ENCODE measurements at regions not wholly inside any gene's neighbourhood (a gene's known extent, or its start where the extent isn't known, plus 50 kb on each side); places are given as distances from the start of the nearest gene placed in this dataset.

- H3K9me3 Mint-ChIP-seq (ENCODE audit: unreplicated experiment), result no peaks in the 10 kb centered on the region
- H3K36me3 Mint-ChIP-seq (ENCODE audit: unreplicated experiment), result no peaks in the 10 kb centered on the region
- no peak overlapping the region for H3K27ac Mint-ChIP-seq (ENCODE audit: unreplicated experiment)
- no peaks in the 10 kb centered on the region for H3K27me3 Mint-ChIP-seq (ENCODE audit: unreplicated experiment)
- no peak overlapping the region for H3K4me3 Mint-ChIP-seq (ENCODE audit: unreplicated experiment)
- no peak for DNase-seq (ENCODE audit: extremely low spot score, unreplicated experiment)
- TF ChIP-seq, protein P1, sequence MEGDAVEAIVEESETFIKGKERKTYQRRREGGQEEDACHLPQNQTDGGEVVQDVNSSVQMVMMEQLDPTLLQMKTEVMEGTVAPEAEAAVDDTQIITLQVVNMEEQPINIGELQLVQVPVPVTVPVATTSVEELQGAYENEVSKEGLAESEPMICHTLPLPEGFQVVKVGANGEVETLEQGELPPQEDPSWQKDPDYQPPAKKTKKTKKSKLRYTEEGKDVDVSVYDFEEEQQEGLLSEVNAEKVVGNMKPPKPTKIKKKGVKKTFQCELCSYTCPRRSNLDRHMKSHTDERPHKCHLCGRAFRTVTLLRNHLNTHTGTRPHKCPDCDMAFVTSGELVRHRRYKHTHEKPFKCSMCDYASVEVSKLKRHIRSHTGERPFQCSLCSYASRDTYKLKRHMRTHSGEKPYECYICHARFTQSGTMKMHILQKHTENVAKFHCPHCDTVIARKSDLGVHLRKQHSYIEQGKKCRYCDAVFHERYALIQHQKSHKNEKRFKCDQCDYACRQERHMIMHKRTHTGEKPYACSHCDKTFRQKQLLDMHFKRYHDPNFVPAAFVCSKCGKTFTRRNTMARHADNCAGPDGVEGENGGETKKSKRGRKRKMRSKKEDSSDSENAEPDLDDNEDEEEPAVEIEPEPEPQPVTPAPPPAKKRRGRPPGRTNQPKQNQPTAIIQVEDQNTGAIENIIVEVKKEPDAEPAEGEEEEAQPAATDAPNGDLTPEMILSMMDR (IDR thresholded peaks at IDR 0.05), result no peak
- peaks cover 50% of the 10 kb centered on the region for H3K4me1 Mint-ChIP-seq (ENCODE audit: unreplicated experiment)
Measured at GRCh38 chr9:110111868-110112267, 96.1 kb downstream of the C9orf152 start.

DNA sequence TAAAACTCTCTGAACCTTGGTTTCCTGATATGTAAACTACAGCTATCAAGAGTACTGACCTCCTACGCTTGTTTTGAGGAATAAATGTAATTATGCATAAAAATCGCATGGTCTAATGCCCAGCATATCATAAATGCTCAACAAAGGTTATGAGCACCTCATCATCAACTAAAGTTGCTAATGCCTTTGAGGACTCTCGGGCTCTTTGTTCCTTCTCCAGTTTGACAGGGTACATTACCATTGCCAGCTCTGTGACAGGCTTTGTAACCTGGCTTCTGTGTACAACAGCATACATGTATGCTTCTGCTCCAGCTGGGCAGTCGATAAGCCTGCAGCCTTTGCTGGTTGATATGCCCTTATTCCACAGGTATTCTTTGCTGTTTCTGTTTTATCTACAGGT is 95.2 kb downstream of the C9orf152 start:
- H3K9me3 Mint-ChIP-seq (ENCODE audit: unreplicated experiment), result no peaks in the 10 kb centered on the region
- no peak for DNase-seq (ENCODE audit: extremely low spot score, unreplicated experiment)
- peak overlapping the region; percentile 39 for H3K27ac Mint-ChIP-seq (ENCODE audit: unreplicated experiment)
- no peaks in the 10 kb centered on the region for H3K36me3 Mint-ChIP-seq (ENCODE audit: unreplicated experiment)
- peaks cover 53% of the 10 kb centered on the region for H3K4me1 Mint-ChIP-seq (ENCODE audit: unreplicated experiment)
- no peaks in the 10 kb centered on the region for H3K27me3 Mint-ChIP-seq (ENCODE audit: unreplicated experiment)
- TF ChIP-seq, protein P1 (IDR thresholded peaks at IDR 0.05), result no peak
- no peak overlapping the region for H3K4me3 Mint-ChIP-seq (ENCODE audit: unreplicated experiment)

DNA sequence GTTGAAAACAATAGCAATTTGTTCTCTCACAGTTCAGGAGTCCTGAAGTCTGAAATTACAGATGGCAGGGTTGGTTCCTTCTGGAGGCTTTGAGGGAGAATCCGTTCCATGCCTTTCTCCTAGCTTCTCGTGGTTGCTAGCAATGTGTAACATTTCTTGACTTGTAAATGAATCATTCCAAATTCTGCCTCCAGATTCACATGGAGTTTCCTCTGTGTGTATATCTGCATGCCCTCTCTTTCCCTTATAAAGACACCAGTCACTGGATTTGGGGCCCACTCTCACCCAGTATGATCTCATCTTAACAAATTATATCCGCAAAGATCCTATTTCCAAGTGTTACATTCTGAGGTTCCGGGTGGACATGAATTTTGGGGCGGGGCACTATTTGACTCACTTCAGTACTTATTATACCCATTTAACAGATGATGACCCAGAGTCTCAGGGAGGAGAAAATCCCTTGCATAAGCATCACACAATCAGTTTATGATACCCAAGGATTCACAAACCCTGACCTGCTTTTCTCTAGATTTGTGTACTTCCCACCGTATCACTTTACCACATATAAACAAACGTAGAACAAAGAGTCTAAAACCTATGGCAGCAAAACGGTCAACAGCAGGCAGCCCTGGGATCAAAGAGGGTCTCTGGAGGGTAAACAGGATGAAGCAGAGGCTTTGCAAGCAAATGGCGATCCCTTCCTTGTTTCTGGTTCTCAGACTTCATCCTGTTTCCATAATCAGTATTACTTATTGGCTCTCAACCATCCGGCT is 93.7 kb downstream of the C9orf152 start:
- no peaks in the 10 kb centered on the region for H3K9me3 Mint-ChIP-seq (ENCODE audit: unreplicated experiment)
- no peaks in the 10 kb centered on the region for H3K36me3 Mint-ChIP-seq (ENCODE audit: unreplicated experiment)
- no peak for DNase-seq (ENCODE audit: extremely low spot score, unreplicated experiment)
- TF ChIP-seq, protein P1 (IDR thresholded peaks at IDR 0.05), result no peak
- H3K4me1 Mint-ChIP-seq (ENCODE audit: unreplicated experiment), result peaks cover 48% of the 10 kb centered on the region
- peak overlapping the region; percentile 94 for H3K27ac Mint-ChIP-seq (ENCODE audit: unreplicated experiment)
- H3K27me3 Mint-ChIP-seq (ENCODE audit: unreplicated experiment), result no peaks in the 10 kb centered on the region
- H3K4me3 Mint-ChIP-seq (ENCODE audit: unreplicated experiment), result no peak overlapping the region

DNA sequence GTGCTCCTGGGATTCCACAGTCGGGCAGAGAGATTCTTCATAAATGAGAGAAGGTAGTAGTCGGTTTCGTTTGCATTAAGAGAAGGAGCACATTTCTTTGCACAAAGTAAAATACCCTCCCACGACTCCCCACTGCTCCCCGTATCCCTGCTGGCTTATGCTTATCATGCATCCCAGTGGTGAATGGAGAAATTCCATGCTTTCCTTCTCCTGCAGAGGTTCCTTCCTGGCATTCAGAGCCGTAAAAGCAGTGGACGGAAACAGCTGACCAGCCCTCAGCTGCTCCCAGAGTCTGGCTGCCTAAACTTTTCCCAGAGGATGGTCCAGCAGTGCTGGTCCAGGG is 93.1 kb downstream of the C9orf152 start:
- DNase-seq (ENCODE audit: extremely low spot score, unreplicated experiment), result no peak
- no peaks in the 10 kb centered on the region for H3K27me3 Mint-ChIP-seq (ENCODE audit: unreplicated experiment)
- H3K9me3 Mint-ChIP-seq (ENCODE audit: unreplicated experiment), result no peaks in the 10 kb centered on the region
- peaks cover 42% of the 10 kb centered on the region for H3K4me1 Mint-ChIP-seq (ENCODE audit: unreplicated experiment)
- H3K36me3 Mint-ChIP-seq (ENCODE audit: unreplicated experiment), result no peaks in the 10 kb centered on the region
- TF ChIP-seq, protein P1 (IDR thresholded peaks at IDR 0.05), result no peak
- no peak overlapping the region for H3K4me3 Mint-ChIP-seq (ENCODE audit: unreplicated experiment)
- peak overlapping the region; percentile 94 for H3K27ac Mint-ChIP-seq (ENCODE audit: unreplicated experiment)

- Mint-ChIP-seq H3K36me3 (ENCODE audit: unreplicated experiment) (no peaks in the 10 kb centered on the region), H3K4me1 (ENCODE audit: unreplicated experiment) (peaks cover 41% of the 10 kb centered on the region), H3K4me3 (ENCODE audit: unreplicated experiment) (no peak overlapping the region), H3K27ac (ENCODE audit: unreplicated experiment) (peak overlapping the region; percentile 94), H3K9me3 (ENCODE audit: unreplicated experiment) (no peaks in the 10 kb centered on the region), H3K27me3 (ENCODE audit: unreplicated experiment) (no peaks in the 10 kb centered on the region)
- TF ChIP-seq, protein P1 (IDR thresholded peaks at IDR 0.05), result no peak
- DNase-seq (ENCODE audit: extremely low spot score, unreplicated experiment), result no peak
Measured at GRCh38 chr9:110115341-110115820, 92.6 kb downstream of the C9orf152 start.

Data from osteocyte (in vitro differentiated cells).